ENCODE measurements at regions not wholly inside any gene's neighbourhood (a gene's known extent, or its start where the extent isn't known, plus 50 kb on each side); places are given as distances from the start of the nearest gene placed in this dataset.

- no peak for TF ChIP-seq CTCF (IDR thresholded peaks at IDR 0.05; ENCODE audit: low read depth, low read length, poor library complexity, severe bottlenecking)
- TF ChIP-seq EZH2phosphoT487 (IDR thresholded peaks at IDR 0.05; ENCODE audit: borderline replicate concordance, low read length), result no peak
Measured at GRCh38 chr13:56356690-56357089, 784.0 kb upstream of the PRR20A start.
